Retina (tissue), 1 donor: ENCODE measurements at regions not wholly inside any gene's neighbourhood (a gene's known extent, or its start where the extent isn't known, plus 50 kb on each side); places are given as distances from the start of the nearest gene placed in this dataset.
A peak's percentile ranks its signal among the peaks of the same experiment; 100 is the strongest.

ENCODE experiments used
- DNase-seq: peaks from one replicate; pipeline ENCODE4 v3.0.0-alpha.2; 2016

GRCh38 chr16:86377251-86378022, 132.9 kb upstream of the FOXF1 start:
- peak; percentile 72 for DNase-seq

GRCh38 chr16:86378128-86378527, 132.2 kb upstream of the FOXF1 start:
- no peak for DNase-seq

GRCh38 chr16:86378831-86379504, 131.4 kb upstream of the FOXF1 start:
- no peak for DNase-seq

GRCh38 chr16:86379505-86379846, 130.9 kb upstream of the FOXF1 start:
- no peak for DNase-seq

- DNase-seq = no peak
Measured at GRCh38 chr16:86380030-86380429, 130.3 kb upstream of the FOXF1 start.

GRCh38 chr16:86381491-86381890, 128.8 kb upstream of the FOXF1 start:
- DNase-seq = no peak

- no peak for DNase-seq
Measured at GRCh38 chr16:86382067-86382773, 128.1 kb upstream of the FOXF1 start.

GRCh38 chr16:86382774-86383407, 127.4 kb upstream of the FOXF1 start:
- DNase-seq = no peak

GRCh38 chr16:86383488-86384262, 126.7 kb upstream of the FOXF1 start:
- DNase-seq = no peak

- DNase-seq = no peak
Measured at GRCh38 chr16:86384263-86384649, 126.1 kb upstream of the FOXF1 start.

GRCh38 chr16:86384980-86385379, 125.3 kb upstream of the FOXF1 start:
- no peak for DNase-seq

GRCh38 chr16:86387468-86388440, 122.6 kb upstream of the FOXF1 start:
- DNase-seq = no peak

- DNase-seq = no peak
Measured at GRCh38 chr16:86388976-86389375, 121.4 kb upstream of the FOXF1 start.

GRCh38 chr16:86389566-86390328, 120.6 kb upstream of the FOXF1 start:
- DNase-seq = no peak

- no peak for DNase-seq
Measured at GRCh38 chr16:86390335-86390734, 120.0 kb upstream of the FOXF1 start.

GRCh38 chr16:86391486-86391885, 118.8 kb upstream of the FOXF1 start:
- DNase-seq = no peak

- DNase-seq = no peak
Measured at GRCh38 chr16:86391984-86392383, 118.3 kb upstream of the FOXF1 start.

GRCh38 chr16:86392436-86393152, 117.7 kb upstream of the FOXF1 start:
- no peak for DNase-seq

GRCh38 chr16:86393907-86394626, 116.3 kb upstream of the FOXF1 start:
- no peak for DNase-seq
